T-helper 2 cell treated with Interferon-gamma antibody and Interleukin-4, amounts not matched to agents 5 μg/mL and 100 μg/mL, for 36 hours (primary cell): ENCODE measurements at regions not wholly inside any gene's neighbourhood (a gene's known extent, or its start where the extent isn't known, plus 50 kb on each side); places are given as distances from the start of the nearest gene placed in this dataset.
"Not testable (repeated sequence)": the region's sequence is repeated elsewhere in the genome, so short reads cannot be mapped to it uniquely, and the experiment has no call there.

Experiments used
- DNase-seq: peaks from one replicate; pipeline ENCODE4 v3.0.0; 2021; ENCODE audit warnings: low spot score
- H3K27ac Mint-ChIP-seq: one replicate; pipeline ENCODE4 v1.8.0; 2021; ENCODE audit warnings: mild to moderate bottlenecking, mixed read lengths
- H3K27me3 Mint-ChIP-seq: one replicate; pipeline ENCODE4 v1.8.0; 2021; ENCODE audit warnings: low read depth, mixed read lengths
- H3K36me3 Mint-ChIP-seq: one replicate; pipeline ENCODE4 v1.8.0; 2021; ENCODE audit warnings: low read depth, mixed read lengths
- H3K4me1 Mint-ChIP-seq: one replicate; pipeline ENCODE4 v1.8.0; 2021; ENCODE audit warnings: low read depth, mixed read lengths
- H3K4me3 Mint-ChIP-seq: one replicate; pipeline ENCODE4 v1.8.0; 2022; ENCODE audit warnings: mild to moderate bottlenecking, moderate library complexity, mixed read lengths
- H3K9me3 Mint-ChIP-seq: one replicate; pipeline ENCODE4 v1.8.0; 2021; ENCODE audit warnings: mixed read lengths

DNA sequence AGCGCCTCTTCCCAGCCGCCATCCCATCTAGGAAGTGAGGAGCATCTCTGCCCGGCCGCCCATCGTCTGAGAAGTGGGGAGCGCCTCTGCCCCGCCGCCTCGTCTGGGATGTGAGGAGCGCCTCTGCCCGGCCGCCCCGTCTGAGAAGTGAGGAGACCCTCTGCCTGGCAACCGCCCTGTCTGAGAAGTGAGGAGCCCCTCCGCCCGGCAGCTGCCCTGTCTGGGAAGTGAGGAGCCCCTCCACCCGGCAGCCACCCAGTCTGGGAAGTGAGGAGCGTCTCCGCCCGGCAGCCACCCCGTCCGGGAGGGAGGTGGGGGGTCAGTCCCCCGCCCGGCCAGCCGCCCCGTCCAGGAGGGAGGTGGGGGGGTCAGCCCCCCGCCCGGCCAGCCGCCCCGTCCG, 139.4 kb upstream of the ANKRD55 start:
- H3K4me1 Mint-ChIP-seq, H3K27me3 Mint-ChIP-seq, H3K36me3 Mint-ChIP-seq, H3K27ac Mint-ChIP-seq, H3K4me3 Mint-ChIP-seq, H3K9me3 Mint-ChIP-seq, DNase-seq: not testable (repeated sequence)

DNA sequence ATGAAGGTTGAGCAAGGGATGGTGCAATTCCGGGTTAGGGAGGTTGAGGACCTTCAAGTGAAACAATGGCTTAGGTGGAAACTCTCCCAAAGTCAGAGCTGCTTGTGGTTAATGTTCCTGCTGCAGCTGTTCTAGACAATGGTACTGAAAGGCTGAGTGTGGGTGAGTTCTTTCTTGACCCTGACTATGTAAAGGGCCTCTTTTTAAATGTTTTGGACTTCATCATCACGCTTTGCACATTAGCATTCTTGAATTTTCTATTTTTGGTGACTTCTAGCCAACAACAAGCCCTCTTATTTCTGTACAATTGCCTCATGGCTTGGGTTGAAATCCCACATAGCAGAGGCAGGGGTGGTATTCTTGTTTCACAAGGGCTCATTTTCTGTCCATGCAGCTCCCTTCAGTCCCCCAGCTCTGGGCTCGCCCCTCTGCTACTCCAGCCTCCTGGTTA, 136.3 kb upstream of the ANKRD55 start:
- Mint-ChIP-seq H3K4me1 (peaks cover 3% of the 10 kb centered on the region), H3K36me3 (no peaks in the 10 kb centered on the region), H3K4me3 (no peak overlapping the region), H3K27ac (no peak overlapping the region), H3K9me3 (peaks cover 5% of the 10 kb centered on the region), H3K27me3 (no peaks in the 10 kb centered on the region)
- DNase-seq, result no peak

DNA sequence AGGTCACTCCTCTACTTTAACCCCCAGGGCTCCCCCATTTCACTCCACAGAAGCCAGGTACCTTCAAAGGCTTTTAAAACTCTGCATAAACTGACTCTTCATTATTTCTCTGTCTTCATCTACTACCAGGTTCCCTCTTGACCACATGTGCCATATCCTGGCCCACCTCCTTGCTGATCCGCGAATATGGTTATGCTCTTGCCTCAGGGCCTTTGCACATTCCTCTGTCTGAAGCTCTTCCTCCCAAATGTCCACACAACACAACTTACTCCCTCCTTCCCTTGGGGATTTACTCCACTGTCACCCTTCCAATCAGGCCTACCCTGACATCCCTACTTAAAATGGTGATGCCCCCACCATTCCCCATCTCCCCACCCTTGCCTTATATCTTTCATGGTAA, 134.6 kb upstream of the ANKRD55 start:
- Mint-ChIP-seq H3K27ac (no peak overlapping the region), H3K9me3 (peaks cover 5% of the 10 kb centered on the region), H3K27me3 (no peaks in the 10 kb centered on the region), H3K4me1 (no peaks in the 10 kb centered on the region), H3K36me3 (no peaks in the 10 kb centered on the region), H3K4me3 (no peak overlapping the region)
- no peak for DNase-seq

DNA sequence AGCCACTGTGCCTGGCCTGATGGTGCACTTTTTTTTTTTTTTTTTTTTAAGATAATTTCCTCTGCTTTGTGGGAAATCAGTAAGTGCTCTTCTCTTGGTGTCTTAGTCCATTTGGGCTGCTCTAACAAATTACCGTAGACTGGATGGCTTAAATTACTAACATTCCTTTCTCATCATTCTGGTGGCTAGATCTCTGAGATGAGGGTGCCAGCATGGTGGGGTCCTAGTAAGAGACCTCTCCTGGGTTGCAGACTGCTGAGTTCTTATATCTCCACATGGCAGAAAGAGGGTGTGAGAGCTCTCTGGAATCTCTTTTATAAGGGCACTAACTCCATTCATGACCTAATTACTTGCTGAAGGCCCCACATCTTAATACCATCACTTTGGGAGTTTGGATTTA, 133.9 kb upstream of the ANKRD55 start:
- Mint-ChIP-seq H3K4me1 (no peaks in the 10 kb centered on the region), H3K27ac (no peak overlapping the region), H3K36me3 (no peaks in the 10 kb centered on the region), H3K27me3 (no peaks in the 10 kb centered on the region), H3K4me3 (no peak overlapping the region), H3K9me3 (peaks cover 5% of the 10 kb centered on the region)
- no peak for DNase-seq

DNA sequence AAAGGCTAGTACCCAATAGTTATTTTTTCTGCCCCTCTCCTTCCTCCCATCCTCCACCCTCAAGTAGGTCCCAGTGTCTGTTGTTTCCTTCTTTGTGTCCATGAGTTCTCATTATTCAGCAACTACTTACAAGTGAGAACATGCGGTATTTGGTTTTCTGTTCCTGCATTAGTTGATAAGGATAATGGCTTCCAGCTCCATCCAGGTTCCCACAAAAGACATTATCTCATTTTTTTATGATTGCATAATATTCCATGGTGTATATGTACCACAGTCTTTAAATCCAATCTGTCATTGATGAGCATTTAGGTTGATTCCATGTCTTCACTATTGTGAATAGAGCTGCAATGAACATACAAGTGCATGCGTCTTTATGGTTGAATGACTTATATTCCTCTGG, 128.3 kb upstream of the ANKRD55 start:
- peaks cover 2% of the 10 kb centered on the region for H3K9me3 Mint-ChIP-seq
- H3K4me3 Mint-ChIP-seq, result no peak overlapping the region
- DNase-seq, result no peak
- no peaks in the 10 kb centered on the region for H3K27me3 Mint-ChIP-seq
- no peak overlapping the region for H3K27ac Mint-ChIP-seq
- H3K36me3 Mint-ChIP-seq, result no peaks in the 10 kb centered on the region
- no peaks in the 10 kb centered on the region for H3K4me1 Mint-ChIP-seq

DNA sequence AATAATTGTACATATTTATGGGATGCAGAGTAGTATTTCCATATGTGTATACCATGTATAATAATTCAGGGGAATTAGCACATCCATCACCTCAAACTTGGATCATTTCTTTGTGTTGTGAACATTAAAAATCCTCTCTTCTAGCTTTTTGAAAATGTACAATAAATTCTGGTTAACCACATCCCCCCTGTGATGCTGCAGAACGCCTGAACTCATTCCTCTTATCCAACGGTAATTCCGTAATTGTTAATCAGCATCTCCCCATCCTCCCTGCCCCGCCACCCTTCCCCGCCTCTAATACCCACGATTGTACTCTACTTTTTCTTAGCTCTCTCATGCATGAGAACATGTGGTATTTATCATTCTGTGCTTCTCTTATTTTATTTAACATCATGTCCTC, 127.7 kb upstream of the ANKRD55 start:
- Mint-ChIP-seq H3K4me3 (no peak overlapping the region), H3K27me3 (no peaks in the 10 kb centered on the region), H3K4me1 (no peaks in the 10 kb centered on the region), H3K36me3 (no peaks in the 10 kb centered on the region), H3K9me3 (peaks cover 2% of the 10 kb centered on the region), H3K27ac (no peak overlapping the region)
- no peak for DNase-seq

DNA sequence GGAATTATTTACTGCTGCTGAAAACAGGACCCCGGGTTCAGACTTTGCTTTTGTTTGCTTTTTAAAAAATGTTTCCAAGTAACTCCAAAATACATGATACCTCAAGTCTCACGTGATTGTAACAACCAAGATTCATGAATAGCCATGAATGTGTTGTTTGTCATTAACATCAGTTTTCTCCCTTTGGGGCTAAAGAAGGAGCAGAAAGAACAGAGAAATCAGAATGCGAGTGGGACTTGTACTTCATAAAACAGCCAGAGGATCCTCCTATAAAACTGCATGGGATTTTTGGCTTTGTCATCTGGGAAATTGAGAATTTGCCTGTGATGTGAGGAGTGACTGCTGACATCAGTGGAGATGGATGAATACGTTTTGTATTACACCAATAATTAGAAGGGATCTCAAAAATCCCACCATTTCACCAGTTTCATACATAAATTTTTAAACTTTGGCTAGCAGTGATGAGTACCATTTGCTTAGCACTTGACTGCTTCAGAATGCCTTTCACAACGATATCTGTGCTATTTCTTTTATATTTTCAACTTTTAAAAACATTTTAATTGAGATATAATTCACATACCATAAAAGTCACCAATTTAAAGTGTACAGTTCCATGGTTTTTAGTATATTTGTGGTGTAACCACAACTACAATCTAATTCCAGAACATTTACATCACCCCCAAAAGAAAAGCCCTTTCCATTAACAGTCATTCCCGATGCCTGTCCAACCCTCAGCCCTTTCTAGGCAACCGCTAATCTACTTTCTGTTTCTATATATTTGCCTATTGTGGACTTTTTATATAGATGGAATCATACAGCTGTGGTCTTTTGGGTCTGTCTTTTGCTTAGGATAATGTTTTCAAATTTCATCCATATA, 126.9 kb upstream of the ANKRD55 start:
- Mint-ChIP-seq H3K4me1 (no peaks in the 10 kb centered on the region), H3K27me3 (no peaks in the 10 kb centered on the region), H3K36me3 (no peaks in the 10 kb centered on the region), H3K4me3 (no peak overlapping the region), H3K9me3 (peaks cover 2% of the 10 kb centered on the region), H3K27ac (no peak overlapping the region)
- no peak for DNase-seq

DNA sequence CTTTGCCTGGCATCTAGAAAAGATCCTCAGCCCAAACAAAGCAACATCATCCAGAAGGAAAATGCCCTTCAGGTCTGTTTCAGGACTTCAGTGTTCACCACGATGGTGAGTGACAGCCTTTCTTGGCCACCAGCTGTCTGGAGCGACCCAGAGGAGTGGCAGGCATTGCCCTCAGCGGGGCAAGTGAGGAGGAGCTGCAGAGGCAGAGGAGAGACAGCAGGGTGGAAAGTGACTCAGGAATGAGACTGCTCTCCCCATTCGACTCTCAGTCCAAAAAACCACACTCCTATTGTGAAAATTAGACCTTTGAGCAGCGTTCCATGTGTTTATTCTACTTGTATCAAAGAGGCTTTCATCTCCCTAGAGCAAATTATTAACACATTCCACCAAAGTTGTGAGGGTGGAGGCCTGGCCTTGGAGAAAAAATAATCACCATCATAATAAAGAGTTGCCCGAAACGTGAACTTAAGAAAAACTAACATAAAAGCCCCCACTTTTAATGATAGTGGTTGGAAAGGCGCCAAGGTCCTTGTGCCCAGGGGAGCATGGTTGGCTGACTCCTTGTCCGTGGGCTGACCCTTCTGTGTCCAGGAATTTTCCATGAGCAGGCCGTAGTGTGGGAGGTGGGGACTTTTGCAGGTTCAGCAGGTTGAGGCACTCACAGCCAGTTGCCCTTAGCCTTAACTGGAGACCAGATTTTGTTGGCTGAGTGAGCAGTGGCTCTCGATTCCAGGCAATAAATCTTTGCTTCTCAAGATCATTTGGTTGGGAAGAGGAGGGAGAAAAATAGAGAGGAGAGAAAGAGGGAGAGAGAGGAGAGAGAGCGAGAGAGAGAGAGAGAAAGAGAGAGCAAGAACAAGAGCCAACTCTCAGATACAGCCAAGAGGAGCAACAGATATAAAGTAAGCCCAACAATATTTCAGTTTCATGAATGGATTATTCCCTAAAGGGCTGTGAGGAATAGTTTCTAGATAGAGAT, 125.9 kb upstream of the ANKRD55 start:
- H3K9me3 Mint-ChIP-seq, result peaks cover 2% of the 10 kb centered on the region
- H3K4me3 Mint-ChIP-seq, result no peak overlapping the region
- no peaks in the 10 kb centered on the region for H3K36me3 Mint-ChIP-seq
- DNase-seq, result no peak
- H3K4me1 Mint-ChIP-seq, result no peaks in the 10 kb centered on the region
- H3K27ac Mint-ChIP-seq, result no peak overlapping the region
- H3K27me3 Mint-ChIP-seq, result no peaks in the 10 kb centered on the region

DNA sequence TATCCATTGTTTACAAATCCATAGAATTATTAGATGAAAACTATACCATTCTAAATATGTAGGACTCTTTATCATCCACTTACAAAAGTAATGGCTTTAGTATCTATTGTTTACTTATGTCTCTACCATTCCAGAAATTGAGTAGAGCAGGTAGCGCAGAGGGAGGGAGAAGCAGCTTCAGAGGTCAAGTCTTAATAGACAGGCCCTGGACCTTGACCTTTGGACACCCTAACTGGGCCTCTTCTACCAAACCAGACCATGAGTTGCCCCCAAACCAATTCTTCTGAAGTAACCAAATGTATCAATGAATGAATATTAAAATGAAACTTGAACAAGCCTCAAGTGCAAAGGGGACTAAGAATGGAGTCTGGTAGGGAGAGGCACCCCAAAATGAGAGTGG, 124.9 kb upstream of the ANKRD55 start:
- Mint-ChIP-seq H3K4me1 (no peaks in the 10 kb centered on the region), H3K4me3 (no peak overlapping the region), H3K36me3 (no peaks in the 10 kb centered on the region), H3K9me3 (peaks cover 2% of the 10 kb centered on the region), H3K27me3 (no peaks in the 10 kb centered on the region), H3K27ac (no peak overlapping the region)
- no peak for DNase-seq

DNA sequence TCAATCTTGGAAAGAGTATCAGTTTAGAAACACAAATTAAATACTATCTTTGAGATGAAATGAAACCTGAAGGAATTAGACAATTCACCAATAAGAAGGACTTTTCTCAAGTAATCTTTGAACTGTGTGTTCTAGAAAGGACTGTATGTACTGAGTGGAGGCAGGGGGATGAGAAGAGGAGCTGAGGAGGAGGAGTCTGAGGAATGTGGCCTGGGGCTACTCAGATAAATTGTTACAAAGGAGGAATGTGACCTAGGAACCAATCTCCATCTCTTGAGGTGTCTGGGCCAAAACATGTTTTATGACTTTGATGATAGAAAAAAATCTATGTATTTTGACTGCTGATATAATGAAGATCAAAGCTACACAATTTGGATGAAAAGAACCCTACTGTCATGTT, 124.3 kb upstream of the ANKRD55 start:
- H3K27me3 Mint-ChIP-seq, result no peaks in the 10 kb centered on the region
- H3K27ac Mint-ChIP-seq, result no peak overlapping the region
- DNase-seq, result no peak
- peaks cover 1% of the 10 kb centered on the region for H3K4me1 Mint-ChIP-seq
- no peak overlapping the region for H3K4me3 Mint-ChIP-seq
- no peaks in the 10 kb centered on the region for H3K36me3 Mint-ChIP-seq
- H3K9me3 Mint-ChIP-seq, result peaks cover 2% of the 10 kb centered on the region

DNA sequence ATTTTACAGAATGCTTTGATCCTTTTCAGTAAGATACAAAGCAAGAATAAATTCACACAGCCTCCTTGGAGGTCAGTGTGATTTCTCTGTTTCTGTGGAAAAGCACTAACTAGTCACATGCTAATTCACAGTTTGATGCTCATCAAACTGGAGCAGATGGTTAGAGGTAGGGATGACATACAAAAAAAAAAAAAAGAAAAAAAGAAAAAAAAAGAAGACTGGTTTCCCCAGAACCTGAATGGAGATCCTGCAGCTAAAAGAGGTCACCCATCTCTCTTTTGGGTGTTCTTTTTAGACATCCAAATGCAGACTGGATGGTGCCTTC, 123.7 kb upstream of the ANKRD55 start:
- Mint-ChIP-seq H3K4me1 (peaks cover 1% of the 10 kb centered on the region), H3K27me3 (no peaks in the 10 kb centered on the region), H3K9me3 (peaks cover 2% of the 10 kb centered on the region), H3K4me3 (no peak overlapping the region), H3K36me3 (no peaks in the 10 kb centered on the region), H3K27ac (no peak overlapping the region)
- DNase-seq, result no peak

DNA sequence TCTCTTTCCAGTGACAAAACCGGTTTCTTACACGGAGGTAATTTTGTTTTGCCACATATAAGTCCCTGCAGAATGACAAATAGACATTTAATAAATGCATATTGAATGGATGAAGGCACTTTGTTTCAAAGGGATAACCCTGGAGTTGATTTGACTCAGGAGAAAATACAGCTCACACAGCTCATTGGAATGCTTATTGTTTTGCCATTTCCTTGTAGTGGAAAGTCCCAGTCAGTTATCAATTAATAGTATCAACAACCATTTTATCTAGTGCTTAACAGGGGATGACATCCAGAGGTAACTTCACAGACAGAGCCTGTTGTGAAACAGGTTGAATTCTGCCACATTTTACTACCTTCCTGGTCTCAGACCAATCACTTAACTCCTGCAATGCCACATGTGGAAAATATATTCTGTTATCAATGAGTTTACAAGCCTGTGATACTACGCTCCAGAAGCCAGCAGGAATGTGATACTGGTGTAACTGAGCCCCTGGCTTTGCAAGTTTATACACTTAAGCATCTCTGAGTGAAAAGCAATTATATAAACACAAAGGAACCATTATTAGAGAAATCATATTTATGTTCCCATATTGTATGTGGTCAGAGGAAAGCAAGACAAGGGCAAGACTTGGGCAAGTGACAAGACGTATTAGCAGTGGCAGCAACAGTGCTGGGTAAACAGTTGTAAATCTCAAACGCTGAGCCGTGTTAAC, 123.1 kb upstream of the ANKRD55 start:
- Mint-ChIP-seq H3K36me3 (no peaks in the 10 kb centered on the region), H3K4me3 (no peak overlapping the region), H3K4me1 (peaks cover 1% of the 10 kb centered on the region), H3K27ac (no peak overlapping the region), H3K9me3 (peaks cover 2% of the 10 kb centered on the region), H3K27me3 (no peaks in the 10 kb centered on the region)
- DNase-seq, result no peak

DNA sequence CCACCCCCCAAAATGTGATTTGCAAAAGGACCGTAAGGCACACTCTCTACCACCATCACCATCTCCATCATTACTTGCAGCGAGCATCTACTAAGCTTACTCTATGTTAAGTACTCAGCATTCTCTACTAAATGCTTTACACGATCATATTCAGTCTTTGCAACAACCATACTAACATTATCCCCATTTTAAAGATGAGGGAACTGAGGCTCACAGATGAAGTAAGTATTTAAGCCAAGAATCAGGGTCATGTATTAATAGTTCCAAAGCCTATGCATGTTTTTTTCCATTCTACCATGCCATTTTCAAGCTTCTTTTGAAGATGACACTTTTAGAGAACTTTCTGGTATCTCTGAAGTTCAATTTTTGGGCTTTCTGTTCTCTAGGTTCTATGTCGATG, 121.7 kb upstream of the ANKRD55 start:
- Mint-ChIP-seq H3K27ac (no peak overlapping the region), H3K36me3 (no peaks in the 10 kb centered on the region), H3K4me3 (no peak overlapping the region), H3K27me3 (no peaks in the 10 kb centered on the region), H3K4me1 (peaks cover 1% of the 10 kb centered on the region), H3K9me3 (peaks cover 1% of the 10 kb centered on the region)
- no peak for DNase-seq
